Activated gamma-delta T cell treated with anti-CD3 and anti-CD28 coated beads, Interleukin-2, amount 50 U/mL, for 16 hours (primary cell): ENCODE measurements at regions not wholly inside any gene's neighbourhood (a gene's known extent, or its start where the extent isn't known, plus 50 kb on each side); places are given as distances from the start of the nearest gene placed in this dataset.

ENCODE experiments used
- DNase-seq: peaks from one replicate; pipeline ENCODE4 v3.0.0-alpha.2; 2020; ENCODE audit warnings: low read depth

DNA sequence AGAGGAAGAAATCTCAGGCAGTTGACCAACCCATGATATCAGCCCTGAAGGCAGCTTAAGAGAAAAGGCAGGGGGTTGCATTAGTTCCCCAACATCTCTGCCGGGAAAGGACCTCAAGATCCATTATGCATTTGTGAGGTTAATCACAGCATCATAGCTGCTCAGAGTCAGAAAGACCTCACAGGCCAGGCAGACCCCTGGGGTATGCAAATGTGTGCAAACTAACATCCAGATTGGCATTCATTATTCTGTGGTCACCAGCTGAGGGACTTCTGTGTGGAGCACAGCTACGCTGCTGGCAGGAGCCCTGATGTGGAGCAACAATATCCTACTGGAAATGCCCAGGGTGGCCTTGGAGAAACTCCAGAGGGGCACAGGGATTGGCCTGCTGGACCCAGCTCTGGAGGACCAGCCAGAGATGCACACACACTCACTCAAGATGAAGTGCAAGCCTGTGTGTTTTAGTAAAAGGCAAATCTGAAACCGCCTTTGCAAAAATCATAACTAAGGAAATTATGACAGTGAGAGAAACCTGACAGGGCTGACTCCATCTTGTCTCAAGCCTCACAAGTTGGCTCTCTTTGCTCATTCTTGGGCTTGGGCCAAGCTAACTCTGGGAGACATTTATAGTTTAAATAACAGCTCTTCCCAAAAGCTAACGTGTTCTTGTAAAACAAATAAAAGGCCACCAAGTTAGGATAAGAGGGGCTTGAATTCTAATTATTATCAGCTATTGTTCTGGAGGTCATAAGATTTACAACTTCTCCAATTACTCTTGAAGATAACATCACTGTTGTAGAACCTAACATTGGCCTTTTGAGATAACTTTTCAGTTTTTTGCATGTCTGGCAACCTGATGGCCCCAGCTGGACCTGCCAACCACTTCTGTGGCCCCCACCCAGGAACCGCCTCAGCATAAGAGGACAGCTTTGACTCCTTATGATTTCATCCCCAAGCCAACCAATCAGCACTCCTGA, 257.1 kb downstream of the UACA start:
- DNase-seq: no peak

DNA sequence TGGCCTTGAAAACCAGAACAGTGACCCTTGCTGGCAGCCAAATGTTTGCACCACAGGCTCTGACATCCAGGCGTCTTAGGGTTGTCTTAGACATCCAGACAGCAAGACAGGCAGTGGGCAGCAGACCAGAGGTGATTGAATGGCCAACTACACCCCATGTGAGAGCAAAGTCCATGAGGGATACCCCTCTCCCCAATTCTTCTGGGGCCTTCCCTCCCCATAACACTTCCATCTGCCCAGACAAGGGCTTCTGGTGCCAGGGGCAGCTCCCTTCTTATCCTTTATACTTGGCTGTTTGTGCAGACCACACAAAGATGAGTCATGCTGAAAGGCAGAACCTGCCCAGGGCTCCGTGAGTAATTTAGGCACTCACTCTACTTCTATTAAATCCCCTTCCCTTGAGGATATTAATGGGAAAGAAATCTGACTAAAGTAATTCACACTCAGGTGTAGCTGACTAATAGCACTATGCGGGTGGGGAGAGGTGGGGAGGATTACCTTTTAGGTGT, 257.9 kb downstream of the UACA start:
- no peak for DNase-seq

DNA sequence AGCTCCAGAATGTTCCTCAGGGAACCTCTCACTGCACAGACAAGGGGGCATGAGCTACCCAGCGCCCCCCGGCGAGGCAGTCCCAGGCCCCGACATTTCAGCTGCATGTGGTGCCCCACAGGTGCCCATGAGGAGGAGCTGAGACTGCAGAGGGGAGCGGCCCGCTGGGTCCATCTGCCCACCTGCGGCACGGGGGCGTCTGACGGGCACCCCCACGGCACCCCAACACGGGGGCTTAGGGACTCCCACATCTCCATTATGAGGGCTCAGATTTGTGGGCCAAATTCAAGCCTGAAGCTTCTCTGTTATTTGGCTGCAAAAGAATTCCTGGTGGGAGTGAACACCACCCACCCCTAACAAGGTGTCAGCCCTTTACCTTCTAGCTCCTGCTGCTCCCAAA, 258.4 kb downstream of the UACA start:
- no peak for DNase-seq

DNA sequence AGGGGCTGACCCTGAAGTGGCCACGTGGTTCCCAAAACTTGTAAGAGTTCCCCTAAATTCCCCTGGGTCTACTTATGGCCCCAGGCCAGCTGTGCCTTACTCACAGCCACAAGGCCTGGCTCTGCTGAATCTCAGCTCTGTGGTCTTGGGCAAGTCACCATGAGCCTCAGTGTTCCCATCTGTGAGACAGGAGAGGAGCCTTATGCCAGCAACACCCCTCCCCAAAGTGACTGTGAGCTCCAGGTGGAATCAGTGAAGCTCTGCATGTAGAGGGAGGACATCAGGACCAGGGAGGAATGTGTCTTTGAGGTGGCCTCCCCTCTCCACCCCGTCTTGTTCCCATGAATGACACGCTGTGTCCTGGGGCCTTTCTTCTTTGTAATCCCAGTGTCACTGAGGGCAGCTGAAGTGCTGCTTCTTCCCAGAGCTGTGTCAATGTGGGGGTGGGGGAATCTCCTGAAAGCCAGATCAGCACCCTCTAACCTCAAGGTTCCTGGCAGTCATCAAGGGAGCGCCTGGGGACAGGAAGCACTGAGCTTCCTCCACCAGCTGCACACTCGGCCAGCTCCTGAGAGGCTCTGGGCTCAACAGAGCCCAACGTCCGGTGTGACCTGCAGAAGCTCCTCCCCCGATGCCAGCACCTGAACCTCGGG, 258.9 kb downstream of the UACA start:
- no peak for DNase-seq

DNA sequence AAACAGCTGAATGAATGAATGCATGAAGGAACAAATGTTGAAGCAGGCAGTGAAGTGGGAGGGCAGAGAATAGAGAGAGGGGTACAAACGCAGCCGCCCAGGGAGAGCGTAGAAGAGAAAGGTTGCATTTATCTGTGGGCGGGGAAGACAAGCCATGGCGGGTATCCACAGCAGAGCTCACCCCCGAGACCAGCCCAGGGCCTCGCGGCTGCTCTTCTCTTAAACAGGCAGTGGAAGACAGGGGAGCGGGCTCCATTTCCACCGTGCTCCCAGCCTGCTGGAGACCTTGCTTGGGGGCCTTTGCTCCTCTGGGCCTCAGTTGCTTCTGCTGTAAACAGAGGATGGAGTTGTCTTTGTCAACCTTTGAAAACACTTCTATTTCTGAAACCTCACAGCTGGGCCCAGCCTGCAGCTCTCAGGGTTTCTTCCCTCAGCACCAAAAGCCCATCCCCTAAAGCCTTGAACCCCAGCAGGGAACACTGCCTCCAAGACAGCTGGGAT, 259.5 kb downstream of the UACA start:
- no peak for DNase-seq

DNA sequence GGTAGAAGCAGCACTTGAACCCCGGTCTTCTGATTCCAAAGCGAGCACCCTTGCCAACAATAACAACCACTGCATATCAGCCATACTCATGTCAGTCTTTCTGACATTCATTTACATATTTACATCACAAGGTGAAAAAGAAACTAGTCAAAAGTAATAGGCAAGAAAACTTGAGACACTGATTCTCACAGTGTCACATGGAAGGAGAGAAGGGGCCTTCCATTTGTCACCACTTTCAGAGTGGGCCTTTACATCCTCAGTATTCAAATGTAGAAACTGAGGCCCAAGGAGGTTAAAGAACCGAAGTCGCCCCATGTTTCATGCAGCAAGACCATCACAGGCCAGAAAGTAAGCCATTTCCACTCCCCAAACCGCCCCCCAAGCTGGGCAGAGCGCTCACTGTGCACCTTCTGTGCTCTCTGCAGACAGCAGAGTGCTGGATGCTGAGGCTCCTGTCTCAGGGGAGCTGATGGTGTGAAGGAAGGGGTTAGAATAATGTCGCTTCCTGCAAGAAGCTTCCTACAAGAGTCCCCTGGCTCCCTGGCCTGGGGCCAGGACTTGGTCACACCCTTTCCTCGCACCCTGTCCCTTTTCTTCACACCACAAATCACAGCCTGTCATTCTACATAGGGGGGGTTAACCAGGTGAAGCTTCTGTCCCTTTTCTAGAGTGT, 260.1 kb downstream of the UACA start:
- no peak for DNase-seq

DNA sequence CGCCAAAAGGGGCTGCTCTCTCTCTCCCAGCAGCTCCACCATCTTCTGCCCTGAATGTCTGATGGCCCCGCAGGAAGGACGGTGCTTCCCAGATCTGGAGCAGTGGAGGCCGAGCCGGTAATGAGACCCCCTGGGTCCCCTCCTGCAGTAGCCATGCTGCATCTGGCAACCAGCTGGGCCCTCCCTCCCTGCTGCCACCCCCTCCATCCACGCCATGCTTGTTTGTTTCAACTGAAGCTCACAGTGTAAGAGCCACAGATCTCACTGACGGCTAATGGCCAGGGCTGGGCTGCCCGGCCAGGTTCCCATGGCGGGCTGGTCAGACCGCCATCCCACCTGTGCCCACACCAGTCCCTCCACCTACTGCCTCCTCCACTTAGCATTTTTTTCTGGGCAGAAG, 260.8 kb downstream of the UACA start:
- no peak for DNase-seq

DNA sequence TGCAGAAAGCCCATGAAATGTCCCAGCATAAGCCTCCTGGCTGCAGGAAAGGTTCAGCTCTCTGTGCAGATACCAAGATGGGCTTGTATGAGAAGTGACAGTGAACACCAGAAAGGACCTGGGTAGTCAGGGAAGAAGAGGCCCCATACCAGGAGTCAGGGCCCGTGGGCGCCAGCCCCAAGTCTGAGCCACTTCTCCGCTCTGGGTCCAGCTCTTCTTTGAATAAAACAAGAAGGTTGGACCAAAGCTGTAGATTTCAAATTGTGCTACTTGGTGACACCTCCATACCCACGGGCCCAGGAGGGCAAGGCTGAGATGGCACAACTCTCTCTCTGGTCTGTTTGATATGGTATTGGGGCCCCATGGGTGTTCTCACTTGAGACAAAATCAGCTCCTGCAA, 261.5 kb downstream of the UACA start:
- DNase-seq: no peak

DNA sequence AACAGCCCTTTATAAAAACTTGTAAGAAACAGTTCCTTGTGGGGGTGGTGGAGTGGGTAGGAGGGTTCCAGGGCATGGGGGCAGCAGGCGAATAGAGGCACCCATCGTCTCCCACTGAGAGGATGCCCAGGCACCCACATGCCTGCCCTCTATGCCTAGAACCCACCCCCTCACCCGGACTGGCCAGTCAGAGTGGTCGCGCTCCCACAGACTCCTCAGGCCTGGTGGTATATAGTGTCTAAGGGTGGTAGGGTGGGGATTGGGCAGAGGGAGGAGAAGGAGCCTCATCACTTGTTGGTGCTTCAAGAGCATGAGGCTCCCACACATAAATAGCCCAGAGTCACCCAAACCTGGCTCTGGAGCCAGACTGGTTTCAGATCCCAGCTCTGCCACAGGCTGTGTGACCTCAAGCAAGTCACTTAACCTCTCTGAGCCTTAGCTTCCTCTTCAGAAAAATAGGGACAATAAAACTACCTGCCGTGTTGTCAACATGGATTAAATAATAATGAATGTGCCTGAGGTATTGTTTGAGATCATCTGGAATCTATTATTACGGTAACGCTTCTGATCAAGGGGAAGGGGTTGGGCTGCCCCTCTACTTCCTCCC, 262.1 kb downstream of the UACA start:
- no peak for DNase-seq

DNA sequence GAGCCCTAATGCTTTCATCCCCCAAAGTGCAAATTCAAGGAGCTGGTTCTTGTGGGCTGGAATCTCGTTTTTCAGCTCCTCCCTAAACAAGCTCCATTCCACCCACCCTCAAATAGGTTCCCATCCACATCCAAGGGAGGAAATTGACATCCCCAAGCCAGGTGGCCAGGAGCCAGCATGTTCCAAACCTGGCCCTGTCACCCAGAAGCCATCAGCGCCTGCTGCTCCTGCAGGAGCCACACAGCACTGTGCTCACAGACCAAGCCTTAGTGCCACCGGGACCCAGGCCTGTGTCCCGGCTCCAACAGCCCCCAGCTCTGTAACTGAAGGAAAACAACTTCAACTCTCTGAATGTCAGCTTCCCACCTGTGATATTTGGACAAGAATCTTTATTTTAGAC, 263.6 kb downstream of the UACA start:
- no peak for DNase-seq

DNA sequence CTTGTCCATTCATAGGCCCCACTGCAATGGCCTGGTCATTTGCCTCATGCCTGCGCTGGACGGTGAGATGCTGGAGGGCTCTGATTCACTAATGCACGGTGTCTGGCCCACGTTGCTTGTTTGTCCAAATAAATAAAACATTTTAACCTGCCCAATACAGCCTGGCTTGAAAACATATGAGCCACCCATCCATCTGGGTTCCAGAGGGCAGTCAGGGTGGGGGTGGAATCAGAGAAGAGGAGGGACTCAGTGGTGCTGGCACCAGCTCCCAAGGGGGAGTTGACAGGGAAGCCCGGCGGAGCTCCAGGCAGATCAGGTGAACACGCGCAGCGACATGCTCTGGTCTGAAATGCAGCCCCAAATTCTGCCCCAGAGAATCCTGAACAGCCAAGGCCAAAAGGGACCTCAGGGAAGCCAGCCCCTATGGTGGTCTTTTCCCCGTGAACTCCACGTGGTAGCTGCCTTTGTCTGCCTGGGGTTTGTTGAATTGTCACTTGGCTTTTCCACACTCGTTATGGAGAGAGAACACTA, 265.2 kb downstream of the UACA start:
- DNase-seq: no peak

DNA sequence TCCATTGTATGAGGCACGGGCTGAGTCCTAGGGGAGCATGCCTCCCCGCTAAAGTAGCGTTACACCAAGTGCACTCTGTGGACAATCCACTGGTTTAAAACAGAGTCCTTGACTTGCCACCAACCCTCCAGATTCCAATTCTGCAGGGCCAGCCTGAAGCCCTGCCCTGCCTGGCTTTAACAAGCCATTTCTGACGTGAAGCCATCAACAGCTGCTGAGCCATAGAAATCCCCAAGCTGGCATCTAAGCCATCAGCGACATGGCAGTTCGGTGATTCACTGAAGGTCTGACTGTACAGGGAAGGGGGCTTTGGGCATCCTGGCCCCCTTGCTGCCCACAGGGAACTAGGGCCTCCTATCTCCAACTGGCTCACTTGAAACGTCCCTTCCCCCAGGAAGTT, 265.7 kb downstream of the UACA start:
- no peak for DNase-seq

DNA sequence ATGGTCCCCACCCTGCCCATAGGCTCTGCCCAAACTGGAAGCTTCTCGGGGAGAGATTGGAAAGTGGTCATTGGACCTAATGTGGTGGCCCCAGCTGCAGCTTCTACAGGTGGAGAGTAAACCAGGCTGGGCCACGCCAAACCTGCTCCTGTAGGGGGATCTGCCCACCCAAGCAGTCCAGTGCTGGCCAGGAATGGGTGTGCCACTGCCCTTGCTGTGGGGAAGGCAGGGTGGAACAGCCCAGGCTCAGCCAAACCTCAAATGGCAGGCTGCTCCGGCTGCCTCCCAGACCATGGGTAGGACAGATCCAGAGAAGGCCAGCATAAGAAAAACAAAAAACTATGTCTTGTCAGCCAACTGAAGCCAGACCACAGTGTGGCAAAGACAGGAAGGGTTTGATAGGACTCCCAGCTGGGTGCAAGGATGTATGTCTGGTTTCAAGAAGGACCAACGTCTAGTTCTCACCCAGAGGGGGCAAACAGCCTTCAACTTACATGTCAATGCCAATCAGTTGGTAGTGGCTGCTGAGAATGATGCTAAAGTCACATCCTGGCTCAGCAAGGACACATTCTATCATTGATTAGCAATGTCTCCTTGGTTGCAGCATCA, 267.3 kb downstream of the UACA start:
- no peak for DNase-seq

DNA sequence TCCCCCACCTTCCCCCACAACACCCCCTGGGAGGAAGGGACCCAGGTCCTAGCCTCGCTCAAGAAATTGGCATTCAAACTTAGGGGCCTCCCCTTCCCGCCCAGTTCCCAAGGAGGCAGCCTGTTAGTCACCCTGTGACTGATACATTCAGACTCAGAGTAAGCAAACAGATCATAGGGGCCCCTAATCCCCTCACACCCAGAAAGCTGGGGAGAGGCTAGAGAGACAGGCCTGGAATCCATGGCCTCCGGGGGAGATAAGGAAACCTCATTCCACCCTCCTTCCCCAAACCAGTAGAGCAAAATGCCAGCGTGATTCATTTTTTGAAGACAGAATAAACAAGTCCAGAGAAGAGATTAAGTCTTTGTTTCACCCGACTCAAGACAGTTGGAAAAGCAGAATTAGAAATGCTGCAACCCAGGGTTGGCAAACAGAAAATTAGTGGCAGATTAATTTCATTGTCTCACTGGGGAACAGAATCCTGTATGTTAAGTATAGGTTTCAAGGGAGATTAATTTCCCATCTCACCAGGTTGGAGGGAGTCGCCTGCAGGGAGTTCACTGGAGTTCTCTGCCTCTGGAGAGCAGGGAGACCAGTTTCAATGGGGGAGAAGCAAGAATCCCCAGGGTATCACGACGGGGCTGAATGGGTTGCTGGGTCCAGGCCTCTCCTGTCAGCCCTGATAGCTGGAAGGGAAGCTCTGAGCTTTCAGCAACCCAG, 268.3 kb downstream of the UACA start:
- DNase-seq: no peak

DNA sequence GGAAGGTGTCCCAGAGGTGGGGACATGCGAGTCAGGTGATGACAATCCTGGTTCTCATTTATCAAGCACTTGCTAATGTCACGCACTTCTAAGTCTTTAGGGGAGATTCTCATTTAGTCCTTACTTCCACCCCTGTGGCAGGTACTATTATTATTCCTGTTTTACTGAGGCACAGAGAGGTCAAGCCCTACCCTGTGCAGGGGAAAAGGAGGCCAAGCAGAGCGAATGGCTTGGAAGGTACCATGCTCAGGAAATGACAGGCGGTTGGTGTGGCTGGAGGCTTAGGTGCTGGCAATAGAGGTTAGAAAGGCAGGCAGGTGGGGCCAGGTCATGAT, 268.9 kb downstream of the UACA start:
- no peak for DNase-seq

DNA sequence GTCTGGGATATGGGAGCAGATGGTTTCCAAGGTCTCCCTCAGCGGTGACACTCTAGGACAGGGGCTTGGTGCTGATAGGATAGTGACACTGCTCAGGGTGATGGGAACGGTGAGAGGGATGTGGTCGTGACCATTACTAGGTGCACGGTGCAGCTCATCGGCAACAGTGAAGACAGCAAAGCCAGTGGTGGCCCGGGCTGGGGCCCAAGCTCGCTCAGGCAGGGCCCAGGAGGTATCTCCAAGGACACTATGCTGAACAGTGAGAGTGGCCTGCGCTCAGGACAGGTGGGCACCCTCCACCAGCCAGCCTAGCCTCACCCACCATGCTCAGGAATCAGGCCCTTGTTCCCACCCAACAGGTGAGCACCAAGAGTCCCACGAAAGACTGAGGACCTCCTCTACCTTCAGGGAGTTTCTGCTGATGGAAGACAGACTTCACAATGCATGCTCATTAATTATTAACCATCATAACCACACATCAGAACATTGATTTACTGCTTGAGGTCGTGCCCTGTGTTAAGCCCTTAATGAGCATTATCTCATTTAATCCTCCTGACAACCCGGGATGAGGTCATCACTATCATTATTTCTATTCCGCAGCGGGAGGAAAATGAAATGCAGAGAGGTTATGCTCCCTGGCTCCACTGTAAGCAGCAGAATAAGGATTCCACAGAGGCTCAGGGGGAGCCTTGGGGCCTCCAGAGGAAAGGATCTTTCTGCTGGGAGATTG, 269.4 kb downstream of the UACA start:
- no peak for DNase-seq

DNA sequence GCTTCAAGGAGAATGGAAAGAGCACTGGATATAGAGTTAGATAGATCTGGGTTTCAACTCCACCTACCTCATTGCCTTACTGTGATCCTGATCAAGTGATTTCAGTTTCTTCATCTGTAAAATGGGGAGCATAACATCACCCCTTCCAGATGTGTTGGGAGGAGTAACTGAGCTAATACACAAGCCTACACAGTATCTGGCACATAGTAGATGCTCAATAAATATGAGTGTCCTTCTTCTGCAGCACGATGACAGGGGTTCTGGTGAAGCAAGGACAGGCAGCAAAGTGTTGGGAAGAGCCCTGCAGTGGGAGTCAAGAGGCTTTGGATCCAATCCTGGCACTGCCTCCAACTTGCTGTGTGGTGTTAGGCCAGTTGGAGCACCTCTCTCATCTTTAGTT, 270.0 kb downstream of the UACA start:
- DNase-seq: no peak

DNA sequence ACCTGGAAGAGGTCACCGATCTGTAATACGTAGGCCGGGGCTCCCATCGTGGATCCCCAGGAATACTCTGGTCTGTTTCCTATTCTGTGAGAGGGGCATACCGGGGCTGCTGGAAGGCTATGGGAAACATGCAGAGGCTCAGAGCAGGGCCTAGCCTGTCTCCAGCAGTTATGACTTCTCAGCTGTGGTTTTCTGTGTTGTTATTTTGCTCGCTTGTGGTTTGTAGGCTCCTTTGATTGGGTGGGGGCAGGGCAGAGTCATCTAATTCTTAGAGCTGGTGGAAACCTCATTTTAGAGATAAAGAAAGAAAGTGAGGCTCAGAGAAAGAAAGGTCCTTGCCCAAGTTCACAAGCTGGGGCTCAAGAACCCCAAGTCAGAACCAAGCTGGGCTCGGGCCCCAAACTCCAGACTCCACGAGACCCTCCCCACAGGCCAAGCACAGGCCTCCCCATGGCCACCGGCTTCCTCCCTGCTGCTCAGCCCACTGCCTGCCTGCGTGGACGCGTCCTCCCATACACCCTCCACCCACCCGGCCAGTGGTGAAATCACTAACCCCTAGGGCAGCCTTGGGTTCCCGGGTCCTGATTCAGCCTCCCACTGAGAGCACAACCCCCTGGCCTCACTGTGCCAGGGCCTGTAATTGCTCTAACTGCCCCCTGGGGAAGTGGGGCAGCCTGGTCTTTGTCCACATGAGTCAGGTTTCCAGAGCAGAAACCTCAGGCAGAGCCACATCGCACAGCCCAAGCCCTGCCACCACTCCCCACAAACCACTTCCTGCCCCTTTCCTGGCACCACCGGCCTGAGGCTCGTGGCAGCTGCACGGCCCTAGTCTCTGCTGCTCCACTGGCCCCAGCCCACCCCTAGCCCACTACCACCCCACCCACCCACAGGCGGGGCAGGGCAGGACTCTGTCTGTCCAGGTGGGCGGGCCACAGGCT, 270.8 kb downstream of the UACA start:
- DNase-seq: peak; percentile 76

DNA sequence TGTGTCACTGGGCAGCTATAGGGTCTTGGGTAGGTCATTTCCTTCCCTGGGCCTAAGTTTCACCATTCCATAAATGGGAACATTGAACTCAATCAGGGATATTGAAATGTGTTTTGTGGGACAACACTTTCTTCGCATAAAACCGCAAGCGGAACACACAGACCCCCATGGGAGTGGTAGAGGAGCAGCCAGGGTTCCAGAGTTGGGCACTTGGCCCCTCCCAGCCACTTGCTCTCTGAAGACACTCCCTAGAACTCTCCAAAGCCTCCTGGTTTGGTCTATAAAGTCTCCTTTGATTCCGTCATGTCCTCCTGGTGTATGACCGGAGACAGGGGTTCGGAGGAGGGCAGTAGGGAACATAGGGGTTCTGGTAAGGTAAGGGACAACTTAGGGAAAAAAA, 271.7 kb downstream of the UACA start:
- no peak for DNase-seq
